Mesenchymal stem cell (in vitro differentiated cells and primary cell): ENCODE measurements at regions not wholly inside any gene's neighbourhood (a gene's known extent, or its start where the extent isn't known, plus 50 kb on each side); places are given as distances from the start of the nearest gene placed in this dataset.

Experiments used
- DNase-seq: peaks from one replicate; pipeline ENCODE4 v3.0.0-alpha.2; 2013
- H2AFZ ChIP-seq: one replicate; pipeline ENCODE4 v1.6.1; 2013; ENCODE audit warnings: low read depth, mild to moderate bottlenecking, control low read depth, inconsistent platforms, low read length, moderate library complexity
- H2AK5ac ChIP-seq: 2 replicates; pipeline ENCODE4 v1.6.1; 2013; ENCODE audit warnings: low read length, moderate library complexity, mild to moderate bottlenecking, inconsistent platforms; ENCODE audit not compliant: severe bottlenecking
- H2BK120ac ChIP-seq: one replicate; pipeline ENCODE4 v1.6.1; 2013; ENCODE audit warnings: low read depth, mild to moderate bottlenecking, inconsistent platforms, low read length, moderate library complexity
- H2BK12ac ChIP-seq, 2 experiments: one replicate each; pipeline ENCODE4 v1.6.1; 2013; ENCODE audit warnings: inconsistent platforms in 2 of 2, low read length in 2 of 2, mild to moderate bottlenecking in 2 of 2, moderate library complexity in 2 of 2, control low read depth in 1 of 2
- H2BK15ac ChIP-seq: one replicate; pipeline ENCODE4 v1.6.1; 2013; ENCODE audit warnings: mild to moderate bottlenecking, low read depth, inconsistent platforms; ENCODE audit not compliant: poor library complexity, severe bottlenecking
- H2BK5ac ChIP-seq: 2 replicates; pipeline ENCODE4 v1.6.1; 2013; ENCODE audit warnings: low read depth, mild to moderate bottlenecking, low read length, control low read depth, inconsistent platforms; ENCODE audit not compliant: poor library complexity, severe bottlenecking
- H3K14ac ChIP-seq, 2 experiments: one replicate each; pipeline ENCODE4 v1.6.1; 2013; ENCODE audit warnings: inconsistent platforms in 2 of 2, low read length in 2 of 2, control low read depth in 1 of 2, mild to moderate bottlenecking in 1 of 2, moderate library complexity in 1 of 2
- H3K18ac ChIP-seq, 2 experiments: one replicate each; pipeline ENCODE4 v1.6.1; 2013; ENCODE audit warnings: inconsistent platforms in 2 of 2, low read length in 2 of 2, control low read depth in 1 of 2, low read depth in 1 of 2, mild to moderate bottlenecking in 1 of 2
- H3K23ac ChIP-seq, 2 experiments: one replicate each; pipeline ENCODE4 v1.6.1; 2013; ENCODE audit warnings: inconsistent platforms in 2 of 2, low read length in 2 of 2, mild to moderate bottlenecking in 2 of 2, moderate library complexity in 2 of 2, control low read depth in 1 of 2
- H3K27ac ChIP-seq: 2 replicates; pipeline ENCODE4 v1.5.1; 2013; ENCODE audit warnings: mild to moderate bottlenecking, moderate library complexity, low read length, control low read depth, inconsistent platforms; ENCODE audit not compliant: poor library complexity, severe bottlenecking
- H3K27me3 ChIP-seq, 2 experiments: 2 replicates each; pipeline versions ENCODE4 v1.6.1 to v1.7.0; 2013; ENCODE audit warnings: low read length in 2 of 2, mild to moderate bottlenecking in 2 of 2, moderate library complexity in 2 of 2, control low read depth in 1 of 2, inconsistent platforms in 1 of 2; ENCODE audit not compliant: control insufficient read depth in 1 of 2, insufficient read depth in 1 of 2
- H3K36me3 ChIP-seq, 2 experiments: 2 replicates each; pipeline versions ENCODE4 v1.6.1 to v1.7.0; 2013; ENCODE audit warnings: low read length in 2 of 2, control low read depth in 1 of 2, inconsistent platforms in 1 of 2, low read depth in 1 of 2, mild to moderate bottlenecking in 1 of 2; ENCODE audit not compliant: insufficient read depth in 2 of 2, control insufficient read depth in 1 of 2
- H3K4ac ChIP-seq, 2 experiments: one replicate each; pipeline ENCODE4 v1.6.1; 2013; ENCODE audit warnings: inconsistent platforms in 2 of 2, low read length in 2 of 2, mild to moderate bottlenecking in 2 of 2, moderate library complexity in 2 of 2, control low read depth in 1 of 2, low read depth in 1 of 2
- H3K4me1 ChIP-seq: 2 replicates; pipeline ENCODE4 v1.6.1; 2013; ENCODE audit warnings: low read depth, low read length, control low read depth; ENCODE audit not compliant: control insufficient read depth, insufficient read depth
- H3K4me2 ChIP-seq: 2 replicates; pipeline ENCODE4 v1.6.1; 2013; ENCODE audit warnings: low read length, mild to moderate bottlenecking, inconsistent platforms; ENCODE audit not compliant: poor library complexity, severe bottlenecking
- H3K4me3 ChIP-seq, 2 experiments: 2 replicates each; pipeline versions ENCODE4 v1.5.1 to v1.7.0; 2013; ENCODE audit warnings: low read length in 2 of 2, mild to moderate bottlenecking in 2 of 2, control low read depth in 1 of 2, low read depth in 1 of 2; ENCODE audit not compliant: insufficient read depth in 1 of 2
- H3K79me1 ChIP-seq: replicated peaks from 2 replicates; pipeline ENCODE4 v1.6.1; 2013; ENCODE audit warnings: mild to moderate bottlenecking, control low read depth, low read length, inconsistent platforms; ENCODE audit not compliant: poor library complexity, severe bottlenecking
- H3K9ac ChIP-seq: 2 replicates; pipeline ENCODE4 v1.7.0; 2013; ENCODE audit warnings: mild to moderate bottlenecking, low read length, moderate library complexity
- H3K9me3 ChIP-seq: 2 replicates; pipeline ENCODE4 v1.7.0; 2013; ENCODE audit warnings: mild to moderate bottlenecking, low read length; ENCODE audit not compliant: control insufficient read depth
- H4K8ac ChIP-seq: one replicate; pipeline ENCODE4 v1.6.1; 2013; ENCODE audit warnings: inconsistent platforms, mild to moderate bottlenecking, low read length, moderate library complexity
- H4K91ac ChIP-seq: one replicate; pipeline ENCODE4 v1.6.1; 2013; ENCODE audit warnings: mild to moderate bottlenecking, low read length, inconsistent platforms
- whole genome bisulfite sequencing: methylation state at CpG from one replicate; pipeline ENCODE4 v1.1.7; 2013; ENCODE audit warnings: mixed read lengths; 5-methylcytosine and 5-hydroxymethylcytosine counted together

GRCh38 chr17:55601874-55602364 lies 90.7 kb upstream of the SMIM36 start:
- H2BK12ac ChIP-seq = peak overlapping the region in 1 of 2 experiments; percentile 63
- H3K23ac ChIP-seq = no peak overlapping the region
- no peak overlapping the region for H4K91ac ChIP-seq
- no peaks in the 10 kb centered on the region for H3K36me3 ChIP-seq
- no peak overlapping the region for H2BK15ac ChIP-seq
- H2BK5ac ChIP-seq = no peak overlapping the region
- H3K4me1 ChIP-seq = no peaks in the 10 kb centered on the region
- H3K27me3 ChIP-seq = no peaks in the 10 kb centered on the region
- no peak overlapping the region for H2BK120ac ChIP-seq
- no peak overlapping the region for H3K4ac ChIP-seq
- H2AK5ac ChIP-seq = no peak overlapping the region
- no peak overlapping the region for H3K4me3 ChIP-seq
- H3K79me1 ChIP-seq = no peaks in the 10 kb centered on the region
- peak; percentile 68 for DNase-seq
- no peak overlapping the region for H3K27ac ChIP-seq
- H3K14ac ChIP-seq = no peak overlapping the region
- H4K8ac ChIP-seq = no peak overlapping the region
- H3K4me2 ChIP-seq = no peak overlapping the region
- peak overlapping the region; percentile 8 to 40 for H3K18ac ChIP-seq
- H3K9me3 ChIP-seq = peaks cover 16% of the 10 kb centered on the region
- no peak overlapping the region for H3K9ac ChIP-seq
- H2AFZ ChIP-seq = no peak overlapping the region

- Histone ChIP-seq H3K14ac (no peak overlapping the region), H2BK15ac (no peak overlapping the region), H3K36me3 (no peaks in the 10 kb centered on the region), H3K4me2 (no peak overlapping the region), H3K27me3 (no peaks in the 10 kb centered on the region), H3K4me3 (no peak overlapping the region), H3K27ac (no peak overlapping the region), H3K4ac (no peak overlapping the region), H3K18ac (no peak overlapping the region), H3K79me1 (no peaks in the 10 kb centered on the region), H3K9me3 (peaks cover 16% of the 10 kb centered on the region), H4K8ac (no peak overlapping the region), H2BK12ac (no peak overlapping the region), H2AK5ac (no peak overlapping the region), H3K9ac (no peak overlapping the region), H4K91ac (no peak overlapping the region), H3K23ac (no peak overlapping the region), H2BK5ac (no peak overlapping the region), H2AFZ (no peak overlapping the region), H2BK120ac (no peak overlapping the region), H3K4me1 (no peaks in the 10 kb centered on the region)
- 83% methylated on average over 1 of the region's 1 CpG for WGBS
- no peak for DNase-seq
Measured at GRCh38 chr17:55598495-55598894, 87.2 kb upstream of the SMIM36 start.

GRCh38 chr17:55588446-55589242 lies 77.4 kb upstream of the SMIM36 start:
- Histone ChIP-seq H2AK5ac (no peak overlapping the region), H3K23ac (no peak overlapping the region), H3K4me3 (peak overlapping the region in 1 of 2 experiments; percentile 38), H3K9ac (peak overlapping the region; percentile 36), H3K9me3 (no peaks in the 10 kb centered on the region), H3K18ac (peak overlapping the region in 1 of 2 experiments; percentile 52), H2BK5ac (no peak overlapping the region), H3K4me1 (no peaks in the 10 kb centered on the region), H3K27me3 (peaks cover 0 to 6% of the 10 kb centered on the region in 2 experiments), H3K4me2 (no peak overlapping the region), H3K27ac (no peak overlapping the region), H4K91ac (no peak overlapping the region), H2BK120ac (no peak overlapping the region), H2BK12ac (no peak overlapping the region), H3K36me3 (no peaks in the 10 kb centered on the region), H3K14ac (no peak overlapping the region), H3K79me1 (no peaks in the 10 kb centered on the region), H2AFZ (no peak overlapping the region), H4K8ac (no peak overlapping the region), H2BK15ac (no peak overlapping the region), H3K4ac (no peak overlapping the region)
- WGBS = 54% methylated on average over 4 of the region's 4 CpGs
- DNase-seq = peak; percentile 37

- no peaks in the 10 kb centered on the region for H3K36me3 ChIP-seq
Measured at GRCh38 chr17:55587608-55588139, 76.4 kb upstream of the SMIM36 start.

More at GRCh38 chr17:55587608-55588139, 76.4 kb upstream of the SMIM36 start:
- no peaks in the 10 kb centered on the region for H3K4me1 ChIP-seq
- H2BK15ac ChIP-seq = no peak overlapping the region
- peak; percentile 82 for DNase-seq
- 56% methylated on average over 9 of the region's 9 CpGs for WGBS
- H2BK12ac ChIP-seq = peak overlapping the region; percentile 27 to 38
- H3K79me1 ChIP-seq = no peaks in the 10 kb centered on the region
- H3K27me3 ChIP-seq = peaks cover 0 to 6% of the 10 kb centered on the region in 2 experiments
- H2AFZ ChIP-seq = no peak overlapping the region
- no peaks in the 10 kb centered on the region for H3K9me3 ChIP-seq
- no peak overlapping the region for H3K27ac ChIP-seq
- H3K4me3 ChIP-seq = no peak overlapping the region
- H2BK5ac ChIP-seq = no peak overlapping the region
- H2BK120ac ChIP-seq = peak overlapping the region; percentile 73
- peak overlapping the region in 1 of 2 experiments; percentile 29 for H3K4ac ChIP-seq
- no peak overlapping the region for H3K14ac ChIP-seq
- H3K4me2 ChIP-seq = no peak overlapping the region
- H4K91ac ChIP-seq = peak overlapping the region; percentile 93
- peak overlapping the region; percentile 34 to 52 for H3K18ac ChIP-seq
- peak overlapping the region; percentile 24 for H3K9ac ChIP-seq
- no peak overlapping the region for H2AK5ac ChIP-seq
- H4K8ac ChIP-seq = peak overlapping the region; percentile 82
- no peak overlapping the region for H3K23ac ChIP-seq
